ENCODE measurements at regions not wholly inside any gene's neighbourhood (a gene's known extent, or its start where the extent isn't known, plus 50 kb on each side); places are given as distances from the start of the nearest gene placed in this dataset.

- no peak for DNase-seq (ENCODE audit: low read depth, low spot score)
- Histone ChIP-seq H3K27ac (ENCODE audit: low read depth, low read length) (no peak overlapping the region), H3K9me3 (ENCODE audit: control insufficient read depth, insufficient read depth, low read length) (no peaks in the 10 kb centered on the region), H3K4me3 (ENCODE audit: low read depth, low read length) (no peak overlapping the region), H3K27me3 (ENCODE audit: control insufficient read depth, insufficient read depth, low read length) (no peaks in the 10 kb centered on the region)
- no peak for TF ChIP-seq CTCF (IDR thresholded peaks at IDR 0.05; ENCODE audit: low read depth, low read length)
- ChIA-PET POLR2A (no interaction called here), CTCF (no interaction called here)
Observed at GRCh38 chr20:60330461-60330860, 372.2 kb downstream of the CDH26 start.

- TF ChIP-seq CTCF (IDR thresholded peaks at IDR 0.05; ENCODE audit: low read depth, low read length): no peak
- H3K27me3 ChIP-seq (ENCODE audit: control insufficient read depth, insufficient read depth, low read length): no peaks in the 10 kb centered on the region
- ChIA-PET POLR2A (no interaction called here), CTCF (interaction anchor here (0.6 kb wide), 1 partner anchor 398 kb away, joined by 3 read pairs; no protein-coding TSS in a partner anchor)
- no peak overlapping the region for H3K4me3 ChIP-seq (ENCODE audit: low read depth, low read length)
- no peak overlapping the region for H3K27ac ChIP-seq (ENCODE audit: low read depth, low read length)
- no peak for DNase-seq (ENCODE audit: low read depth, low spot score)
- no peaks in the 10 kb centered on the region for H3K9me3 ChIP-seq (ENCODE audit: control insufficient read depth, insufficient read depth, low read length)
Observed at GRCh38 chr20:60331688-60332300, 373.6 kb downstream of the CDH26 start.

DNA sequence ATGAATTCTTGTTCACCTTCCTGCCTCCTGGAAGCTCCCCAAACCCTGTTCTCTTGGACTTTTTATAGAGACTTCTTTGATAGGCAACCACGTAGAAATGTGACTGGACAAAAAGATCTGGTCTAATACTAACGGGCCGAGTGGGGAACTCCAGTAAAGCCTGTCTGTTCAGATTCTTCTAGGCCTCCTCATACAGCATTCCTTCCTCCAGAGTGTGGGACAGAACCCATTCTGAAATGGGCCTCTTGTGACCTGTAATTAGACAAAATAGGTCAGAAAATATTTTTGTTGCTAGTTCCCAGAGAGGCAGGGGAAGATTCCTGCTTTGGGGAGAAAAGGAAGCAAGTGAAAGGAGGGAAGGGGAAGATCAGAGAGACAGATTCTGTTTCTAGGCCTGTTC, 374.3 kb downstream of the CDH26 start:
- POLR2A ChIA-PET: no interaction called here
- no peak for DNase-seq (ENCODE audit: low read depth, low spot score)

DNA sequence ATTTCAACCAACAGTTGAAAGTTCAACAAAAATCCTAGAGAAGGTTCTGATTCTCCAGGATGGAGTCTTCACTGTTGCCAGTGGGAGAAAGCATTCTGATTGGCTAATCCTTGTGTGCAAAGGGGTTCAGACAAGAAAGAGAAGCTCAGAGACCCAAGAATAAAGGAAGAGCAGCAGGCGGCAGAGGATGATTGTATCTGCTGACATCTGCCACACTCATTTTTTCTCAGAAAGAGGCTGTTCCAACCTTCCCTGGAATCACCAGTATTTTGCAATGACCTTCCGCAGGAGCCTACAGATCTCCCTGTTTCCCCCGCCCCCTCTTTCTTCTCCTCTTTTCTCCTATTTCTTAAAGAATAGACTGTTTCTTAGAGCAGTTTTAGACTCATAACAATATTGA, 376.7 kb downstream of the CDH26 start:
- Histone ChIP-seq H3K27me3 (ENCODE audit: control insufficient read depth, insufficient read depth, low read length) (no peaks in the 10 kb centered on the region), H3K9me3 (ENCODE audit: control insufficient read depth, insufficient read depth, low read length) (no peaks in the 10 kb centered on the region), H3K27ac (ENCODE audit: low read depth, low read length) (no peak overlapping the region), H3K4me3 (ENCODE audit: low read depth, low read length) (no peak overlapping the region)
- ChIA-PET CTCF (no interaction called here), POLR2A (no interaction called here)
- no peak for DNase-seq (ENCODE audit: low read depth, low spot score)
- TF ChIP-seq CTCF (IDR thresholded peaks at IDR 0.05; ENCODE audit: low read depth, low read length): no peak

More for the DNA sequence above, 374.3 kb downstream of the CDH26 start:
- Histone ChIP-seq H3K9me3 (ENCODE audit: control insufficient read depth, insufficient read depth, low read length) (no peaks in the 10 kb centered on the region), H3K4me3 (ENCODE audit: low read depth, low read length) (no peak overlapping the region), H3K27ac (ENCODE audit: low read depth, low read length) (no peak overlapping the region), H3K27me3 (ENCODE audit: control insufficient read depth, insufficient read depth, low read length) (no peaks in the 10 kb centered on the region)
- CTCF ChIA-PET: no interaction called here
- TF ChIP-seq CTCF (IDR thresholded peaks at IDR 0.05; ENCODE audit: low read depth, low read length): no peak

GRCh38 chr20:60338556-60338955, 380.3 kb downstream of the CDH26 start:
- CTCF ChIA-PET: interaction anchor here (0.7 kb wide), 1 partner anchor 128 kb away, joined by 3 read pairs; no protein-coding TSS in a partner anchor
- POLR2A ChIA-PET: no interaction called here
- no peak for DNase-seq (ENCODE audit: low read depth, low spot score)
- Histone ChIP-seq H3K4me3 (ENCODE audit: low read depth, low read length) (no peak overlapping the region), H3K27ac (ENCODE audit: low read depth, low read length) (no peak overlapping the region), H3K9me3 (ENCODE audit: control insufficient read depth, insufficient read depth, low read length) (no peaks in the 10 kb centered on the region; the same call in 1 of the 2 replicates), H3K27me3 (ENCODE audit: control insufficient read depth, insufficient read depth, low read length) (no peaks in the 10 kb centered on the region)
- TF ChIP-seq CTCF (IDR thresholded peaks at IDR 0.05; ENCODE audit: low read depth, low read length): no peak

All from AG04450 (cell line).